GM10266 (cell line): ENCODE measurements at regions not wholly inside any gene's neighbourhood (a gene's known extent, or its start where the extent isn't known, plus 50 kb on each side); places are given as distances from the start of the nearest gene placed in this dataset.

Source experiments
- DNase-seq: peaks from one replicate; pipeline ENCODE4 v3.0.0; 2012; ENCODE audit errors: extremely low spot score
- TF ChIP-seq, protein P1 (sequence below): IDR thresholded peaks from 2 replicates; pipeline ENCODE4 v1.5.1; 2012; ENCODE audit warnings: mild to moderate bottlenecking, low read depth; ENCODE audit not compliant: control insufficient read depth, insufficient read depth; ENCODE audit errors: missing control alignments

DNA sequence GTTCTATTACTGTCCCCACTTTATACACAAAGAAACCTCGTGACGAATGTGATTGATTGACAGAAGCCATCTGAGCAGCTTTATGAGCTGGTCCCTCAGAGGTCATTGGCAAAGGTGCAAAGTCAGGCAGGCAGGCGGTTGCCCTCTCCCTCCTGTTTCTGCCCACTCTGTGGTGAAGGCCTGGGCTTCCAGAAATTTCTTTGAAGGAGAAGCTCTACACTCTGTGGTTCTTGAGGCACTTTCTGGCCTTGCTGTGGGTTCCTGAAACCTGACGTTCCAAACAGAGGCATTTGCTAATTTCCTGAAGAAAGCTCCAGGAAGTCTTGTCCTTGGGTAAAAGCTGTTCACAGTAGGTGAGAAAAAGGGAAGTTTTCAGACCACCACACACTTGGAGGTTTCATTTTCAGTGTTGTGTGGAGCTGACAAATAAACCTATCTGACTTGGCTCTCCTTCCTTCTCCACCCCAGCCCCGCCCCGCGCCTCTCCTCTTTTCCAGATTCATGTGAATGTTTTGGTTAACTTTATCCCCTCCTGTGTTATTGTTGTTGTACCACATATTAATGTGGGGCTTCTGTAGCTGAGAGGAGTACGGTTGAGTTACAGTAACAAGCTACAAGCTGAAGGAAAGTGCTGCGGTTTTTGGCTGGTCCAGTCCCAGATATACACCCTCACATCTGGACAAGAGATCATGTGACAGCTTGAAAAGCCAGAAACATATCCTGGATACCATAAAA, 274.1 kb downstream of the CLIC5 start:
- DNase-seq, result peak; percentile 16

DNA sequence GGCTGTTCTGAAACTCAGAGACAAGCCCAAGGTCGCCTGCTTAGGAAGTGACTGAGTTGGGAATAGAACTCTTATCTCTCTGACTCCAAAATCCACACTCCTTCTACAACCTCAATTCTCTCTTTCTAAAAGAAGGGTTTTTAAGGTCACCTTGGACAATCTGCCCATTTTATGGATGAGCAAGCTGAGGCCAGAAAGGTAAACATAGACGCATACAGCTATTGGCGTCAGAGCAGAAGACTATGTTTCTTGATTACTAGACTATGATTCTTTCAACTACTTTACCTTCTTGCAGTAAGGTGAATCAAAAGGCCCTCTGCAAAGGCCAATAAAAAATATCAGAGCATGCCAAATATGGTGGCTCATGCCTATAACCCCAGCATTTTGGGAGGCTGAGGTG, 276.6 kb downstream of the CLIC5 start:
- no peak for DNase-seq
- TF ChIP-seq, protein P1, sequence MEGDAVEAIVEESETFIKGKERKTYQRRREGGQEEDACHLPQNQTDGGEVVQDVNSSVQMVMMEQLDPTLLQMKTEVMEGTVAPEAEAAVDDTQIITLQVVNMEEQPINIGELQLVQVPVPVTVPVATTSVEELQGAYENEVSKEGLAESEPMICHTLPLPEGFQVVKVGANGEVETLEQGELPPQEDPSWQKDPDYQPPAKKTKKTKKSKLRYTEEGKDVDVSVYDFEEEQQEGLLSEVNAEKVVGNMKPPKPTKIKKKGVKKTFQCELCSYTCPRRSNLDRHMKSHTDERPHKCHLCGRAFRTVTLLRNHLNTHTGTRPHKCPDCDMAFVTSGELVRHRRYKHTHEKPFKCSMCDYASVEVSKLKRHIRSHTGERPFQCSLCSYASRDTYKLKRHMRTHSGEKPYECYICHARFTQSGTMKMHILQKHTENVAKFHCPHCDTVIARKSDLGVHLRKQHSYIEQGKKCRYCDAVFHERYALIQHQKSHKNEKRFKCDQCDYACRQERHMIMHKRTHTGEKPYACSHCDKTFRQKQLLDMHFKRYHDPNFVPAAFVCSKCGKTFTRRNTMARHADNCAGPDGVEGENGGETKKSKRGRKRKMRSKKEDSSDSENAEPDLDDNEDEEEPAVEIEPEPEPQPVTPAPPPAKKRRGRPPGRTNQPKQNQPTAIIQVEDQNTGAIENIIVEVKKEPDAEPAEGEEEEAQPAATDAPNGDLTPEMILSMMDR, result no peak

More for the DNA sequence above, 274.1 kb downstream of the CLIC5 start:
- TF ChIP-seq, protein P1, result no peak

GRCh38 chr6:45738057-45738455, 277.6 kb downstream of the CLIC5 start:
- DNase-seq, result no peak
- TF ChIP-seq, protein P1, result no peak

GRCh38 chr6:45737331-45738056, 278.2 kb downstream of the CLIC5 start:
- TF ChIP-seq, protein P1, result no peak

DNA sequence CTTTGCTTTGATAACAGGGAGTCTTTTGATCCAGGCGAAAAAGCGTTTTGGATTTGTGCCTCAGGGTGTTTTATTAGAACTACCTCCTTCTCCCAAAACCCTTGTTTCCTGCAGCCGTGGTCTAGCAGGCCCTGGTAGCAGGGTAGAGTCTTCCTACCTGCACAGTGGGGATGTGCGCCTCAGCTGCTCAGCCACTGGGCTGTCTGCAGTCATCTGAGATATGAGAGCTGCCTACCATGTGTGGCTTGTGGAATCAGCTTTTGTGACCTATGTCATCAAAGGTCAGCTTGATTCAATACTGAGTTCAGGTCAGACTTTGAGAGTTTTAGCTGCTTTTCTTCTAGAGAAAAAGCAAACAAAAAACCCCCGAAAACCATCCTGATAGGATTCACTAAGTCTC, 279.5 kb downstream of the CLIC5 start:
- no peak for DNase-seq
- TF ChIP-seq, protein P1, result no peak

More at GRCh38 chr6:45737331-45738056, 278.2 kb downstream of the CLIC5 start:
- peak; percentile 43 for DNase-seq

GRCh38 chr6:45732731-45733130, 282.9 kb downstream of the CLIC5 start:
- no peak for DNase-seq
- TF ChIP-seq, protein P1, result no peak

DNA sequence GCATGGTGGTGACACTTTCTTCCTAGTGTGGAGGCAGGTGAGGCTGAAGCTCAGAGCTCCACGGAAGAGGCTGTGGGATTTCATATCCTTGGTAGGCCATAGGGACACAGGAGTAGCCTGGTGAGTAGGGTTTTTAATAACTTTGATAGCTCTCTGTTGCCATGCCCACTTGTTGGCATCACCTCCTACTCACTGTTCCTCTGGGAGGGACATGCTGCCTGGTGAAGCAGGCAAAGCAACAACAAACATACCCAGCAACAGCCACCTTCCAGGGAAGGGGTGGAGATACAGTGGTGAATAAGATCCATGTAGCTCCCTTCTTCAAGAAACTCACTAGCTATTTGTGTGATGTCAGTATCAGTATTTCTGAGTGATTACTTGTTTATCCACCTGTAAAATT, 285.4 kb downstream of the CLIC5 start:
- DNase-seq, result no peak
- TF ChIP-seq, protein P1, result no peak
